ENCODE measurements at regions not wholly inside any gene's neighbourhood (a gene's known extent, or its start where the extent isn't known, plus 50 kb on each side); places are given as distances from the start of the nearest gene placed in this dataset.

- Histone ChIP-seq H3K27me3 (no peaks in the 10 kb centered on the region), H3K4me3 (no peak overlapping the region), H3K9me3 (no peaks in the 10 kb centered on the region), H3K27ac (no peak overlapping the region), H3K4me1 (no peaks in the 10 kb centered on the region), H3K36me3 (no peaks in the 10 kb centered on the region)
- intact Hi-C loops (cut with DNase I; ENCODE audit: low total_unique reads) (no loop called here), in situ Hi-C loops (cut with MboI; ENCODE audit: low sequenced_read_pairs in 4 of 4) (no loop called here)
- DNase-seq (no peak), ATAC-seq (no peak)
- TF ChIP-seq CTCF (IDR thresholded peaks at IDR 0.05 in 4 of 5, conservative IDR thresholded peaks at IDR 0.05 in 1 of 5) (no peak), POLR2A (IDR thresholded peaks at IDR 0.05) (no peak)
Observed at GRCh38 chr10:36448760-36449691, 676.4 kb upstream of the ANKRD30A start.

- no peaks in the 10 kb centered on the region for H3K4me1 ChIP-seq
- ATAC-seq (no peak), DNase-seq (no peak)
- H3K27me3 ChIP-seq, result no peaks in the 10 kb centered on the region
- in situ Hi-C loops (cut with MboI; ENCODE audit: low sequenced_read_pairs in 4 of 4) (no loop called here), intact Hi-C loops (cut with DNase I; ENCODE audit: low total_unique reads) (no loop called here)
- no peak overlapping the region for H3K4me3 ChIP-seq
- H3K27ac ChIP-seq, result no peak overlapping the region
- no peaks in the 10 kb centered on the region for H3K36me3 ChIP-seq
- TF ChIP-seq CTCF (IDR thresholded peaks at IDR 0.05 in 4 of 5, conservative IDR thresholded peaks at IDR 0.05 in 1 of 5) (no peak), POLR2A (IDR thresholded peaks at IDR 0.05) (no peak)
- H3K9me3 ChIP-seq, result no peaks in the 10 kb centered on the region
Observed at GRCh38 chr10:36446881-36447280, 678.5 kb upstream of the ANKRD30A start.

GRCh38 chr10:36443233-36443632 is 682.2 kb upstream of the ANKRD30A start:
- no peaks in the 10 kb centered on the region for H3K4me1 ChIP-seq
- intact Hi-C loops (cut with DNase I; ENCODE audit: low total_unique reads), result no loop called here
- no peak for TF ChIP-seq CTCF (IDR thresholded peaks at IDR 0.05 in 4 of 5, conservative IDR thresholded peaks at IDR 0.05 in 1 of 5)
- H3K36me3 ChIP-seq, result no peaks in the 10 kb centered on the region
- no peaks in the 10 kb centered on the region for H3K27me3 ChIP-seq
- H3K4me3 ChIP-seq, result no peak overlapping the region
- DNase-seq (no peak), ATAC-seq (no peak)
- in situ Hi-C loops (cut with MboI; ENCODE audit: low sequenced_read_pairs in 4 of 4), result no loop called here
- no peak overlapping the region for H3K27ac ChIP-seq
- no peaks in the 10 kb centered on the region for H3K9me3 ChIP-seq

- Histone ChIP-seq H3K4me1 (no peaks in the 10 kb centered on the region), H3K36me3 (no peaks in the 10 kb centered on the region), H3K27ac (no peak overlapping the region), H3K27me3 (no peaks in the 10 kb centered on the region), H3K4me3 (no peak overlapping the region), H3K9me3 (no peaks in the 10 kb centered on the region)
- DNase-seq (no peak), ATAC-seq (no peak)
- TF ChIP-seq CTCF (IDR thresholded peaks at IDR 0.05 in 4 of 5, conservative IDR thresholded peaks at IDR 0.05 in 1 of 5), result no peak
- TF ChIP-seq POLR2A (IDR thresholded peaks at IDR 0.05), result no peak
- in situ Hi-C loops (cut with MboI; ENCODE audit: low sequenced_read_pairs in 4 of 4), result no loop called here
- intact Hi-C loops (cut with DNase I; ENCODE audit: low total_unique reads), result no loop called here
Observed at GRCh38 chr10:36441557-36441956, 683.8 kb upstream of the ANKRD30A start.

Data from gastrocnemius medialis (tissue), 4 donors.